Suppressor macrophage treated with lipopolysaccharide for 4 hours (primary cell): ENCODE measurements at regions not wholly inside any gene's neighbourhood (a gene's known extent, or its start where the extent isn't known, plus 50 kb on each side); places are given as distances from the start of the nearest gene placed in this dataset.

Experiments used
- DNase-seq: peaks from one replicate; pipeline ENCODE4 v3.0.0-alpha.2; 2020

- no peak for DNase-seq
Measured at GRCh38 chr3:72529081-72529480, 319.2 kb downstream of the SHQ1 start.

GRCh38 chr3:72523429-72524151, 324.7 kb downstream of the SHQ1 start:
- peak; percentile 95 for DNase-seq

GRCh38 chr3:72520690-72521308, 327.4 kb downstream of the SHQ1 start:
- DNase-seq, result no peak

GRCh38 chr3:72519946-72520604, 328.2 kb downstream of the SHQ1 start:
- no peak for DNase-seq

- DNase-seq, result no peak
Measured at GRCh38 chr3:72517921-72518424, 330.3 kb downstream of the SHQ1 start.

GRCh38 chr3:72517336-72517735, 330.9 kb downstream of the SHQ1 start:
- no peak for DNase-seq

- no peak for DNase-seq
Measured at GRCh38 chr3:72516361-72516760, 331.9 kb downstream of the SHQ1 start.

GRCh38 chr3:72515941-72516340, 332.3 kb downstream of the SHQ1 start:
- DNase-seq, result peak; percentile 47

- no peak for DNase-seq
Measured at GRCh38 chr3:72515281-72515680, 333.0 kb downstream of the SHQ1 start.

- no peak for DNase-seq
Measured at GRCh38 chr3:72510247-72510646, 338.0 kb downstream of the SHQ1 start.

- no peak for DNase-seq
Measured at GRCh38 chr3:72505539-72506405, 342.5 kb downstream of the SHQ1 start.

- peak; percentile 86 for DNase-seq
Measured at GRCh38 chr3:72497501-72497900, 350.7 kb downstream of the SHQ1 start.

- peak; percentile 79 for DNase-seq
Measured at GRCh38 chr3:72496051-72496670, 352.1 kb downstream of the SHQ1 start.

- DNase-seq, result no peak
Measured at GRCh38 chr3:72494626-72495025, 353.6 kb downstream of the SHQ1 start.

GRCh38 chr3:72494130-72494529, 354.1 kb downstream of the SHQ1 start:
- DNase-seq, result no peak

GRCh38 chr3:72492240-72492639, 356.0 kb downstream of the SHQ1 start:
- DNase-seq, result no peak

- peak; percentile 80 for DNase-seq
Measured at GRCh38 chr3:72490688-72491435, 357.4 kb downstream of the SHQ1 start.

- no peak for DNase-seq
Measured at GRCh38 chr3:72489901-72490300, 358.3 kb downstream of the SHQ1 start.

GRCh38 chr3:72488738-72489035, 359.6 kb downstream of the SHQ1 start:
- peak; percentile 40 for DNase-seq

- peak; percentile 28 for DNase-seq
Measured at GRCh38 chr3:72487946-72488737, 360.1 kb downstream of the SHQ1 start.
